Ovary (tissue), 7 donors: ENCODE measurements at regions not wholly inside any gene's neighbourhood (a gene's known extent, or its start where the extent isn't known, plus 50 kb on each side); places are given as distances from the start of the nearest gene placed in this dataset.
"Not testable (repeated sequence)": the region's sequence is repeated elsewhere in the genome, so short reads cannot be mapped to it uniquely, and the experiment has no call there.

ENCODE experiments used
- DNase-seq, 5 donors: peaks; one replicate each; pipeline ENCODE4 v3.0.0-alpha.2; 2019 to 2020
- H3K27ac ChIP-seq, 2 donors: fragments of 200-600 bp; one replicate each; pipeline versions ENCODE4 v1.5.1 to v1.8.0; 2019 to 2022
- H3K27me3 ChIP-seq: fragments of 200-600 bp; one replicate; pipeline ENCODE4 v1.8.0; 2022
- H3K36me3 ChIP-seq: fragments of 200-600 bp; sonication (generic); one replicate; pipeline ENCODE4 v1.5.1; 2019
- H3K4me1 ChIP-seq: one replicate; pipeline ENCODE4 v1.8.1; 2013; ENCODE audit warnings: mild to moderate bottlenecking, moderate library complexity; ENCODE audit not compliant: insufficient read depth
- H3K4me3 ChIP-seq: fragments of 200-600 bp; sonication (generic); one replicate; pipeline ENCODE4 v1.5.1; 2017
- H3K9me3 ChIP-seq, 2 donors: fragments of 200-600 bp in 1 of 2; sonication (generic) in 1 of 2; one replicate each; pipeline versions ENCODE4 v1.5.1 to v1.8.1; 2013 to 2019; ENCODE audit warnings: mild to moderate bottlenecking in 1 of 2, moderate library complexity in 1 of 2
- CTCF ChIP-seq, 3 donors: fragments of 450-650 bp in 2 of 3; fragments of 200-600 bp in 1 of 3; IDR thresholded peaks; one replicate each; pipeline versions ENCODE4 v1.5.1 to v1.8.0; 2016 to 2022; ENCODE audit warnings: antibody characterized with exemption in 3 of 3, mild to moderate bottlenecking in 1 of 3
- EP300 ChIP-seq: sonication (generic); formaldehyde crosslinking; IDR thresholded peaks from one replicate; pipeline ENCODE4 v1.6.1; 2017; ENCODE audit warnings: antibody characterized with exemption
- POLR2A ChIP-seq: fragments of 450-650 bp; IDR thresholded peaks from one replicate; pipeline ENCODE4 v1.6.1; 2017; ENCODE audit warnings: antibody characterized with exemption, mild to moderate bottlenecking, moderate library complexity
- WGBS, 3 donors: extraction: QIAGEN DNeasy Blood & Tissue Kit in 1 of 3; methylation state at CpG; one replicate each; pipeline versions ENCODE4 v1.1.5 to v1.1.7; 2013 to 2017; 5-methylcytosine and 5-hydroxymethylcytosine counted together
- intact Hi-C, 4 donors: fragments of 100-400 bp; cut with DNase I; formaldehyde crosslinking; loops; one replicate each; pipeline versions ENCODE4 v1.11.0 to v1.15.1; 2022 to 2023
- donor health status: DM: no; HTN: no; CAD: no; lungs with moderate emphysema.
- donor health status: DM: no; HTN: no; CAD: no.
- donor health status: Bipolar disorder and iron deficiency.
- donor health status: DM: no; HTN: no; CAD: no.
- donor health status: DM: yes; HTN: yes; CAD: no.

- WGBS, 3 donors: 35 to 67% (median 58%) methylated on average over 1 of the region's 1 CpG
- H3K4me3 ChIP-seq: no peak overlapping the region
- DNase-seq: no peak
- intact Hi-C loops: loop anchor here in 1 of 4 donors (10.0 kb wide), 1 partner anchor 252 kb away; no protein-coding TSS in a partner anchor
- no peaks in the 10 kb centered on the region for H3K9me3 ChIP-seq
- H3K27ac ChIP-seq: no peak overlapping the region
- no peaks in the 10 kb centered on the region for H3K27me3 ChIP-seq
- H3K36me3 ChIP-seq: no peaks in the 10 kb centered on the region
- no peaks in the 10 kb centered on the region for H3K4me1 ChIP-seq
- TF ChIP-seq EP300 (no peak), POLR2A (no peak), CTCF (IDR thresholded peaks at IDR 0.05) (no peak)
Observed at GRCh38 chrX:37922928-37923327, 75.6 kb upstream of the DYNLT3 start.

GRCh38 chrX:37925761-37926160 is 78.4 kb upstream of the DYNLT3 start:
- not testable (repeated sequence) for H3K27ac ChIP-seq, H3K9me3 ChIP-seq, H3K4me1 ChIP-seq, H3K27me3 ChIP-seq, H3K4me3 ChIP-seq, DNase-seq, H3K36me3 ChIP-seq
- WGBS, 3 donors: 70 to 80% (median 80%) methylated on average over 4 of the region's 4 CpGs
- intact Hi-C loops: loop anchor here in 2 of 4 donors (5.0 to 10.0 kb wide), 2 partner anchors 242 to 249 kb away; no protein-coding TSS in a partner anchor

- no peaks in the 10 kb centered on the region for H3K4me1 ChIP-seq
- no peaks in the 10 kb centered on the region for H3K36me3 ChIP-seq
- no peaks in the 10 kb centered on the region for H3K9me3 ChIP-seq
- H3K27ac ChIP-seq: no peak overlapping the region
- H3K27me3 ChIP-seq: no peaks in the 10 kb centered on the region
- 14 to 28% (median 16%) methylated on average over 2 of the region's 2 CpGs for WGBS, 3 donors
- intact Hi-C loops: loop anchor here in 2 of 4 donors (5.0 to 10.0 kb wide), 2 partner anchors 241 to 248 kb away; no protein-coding TSS in a partner anchor
- TF ChIP-seq CTCF (IDR thresholded peaks at IDR 0.05) (peak in 2 of 3 donors; percentile 18 to 43), EP300 (no peak)
- no peak for DNase-seq
- H3K4me3 ChIP-seq: no peak overlapping the region
Observed at GRCh38 chrX:37926700-37927099, 79.3 kb upstream of the DYNLT3 start.

- Histone ChIP-seq H3K27me3 (no peaks in the 10 kb centered on the region), H3K4me3 (no peak overlapping the region), H3K4me1 (no peaks in the 10 kb centered on the region), H3K9me3 (no peaks in the 10 kb centered on the region), H3K27ac (no peak overlapping the region), H3K36me3 (no peaks in the 10 kb centered on the region)
- no peak for TF ChIP-seq EP300
- TF ChIP-seq POLR2A: no peak
- TF ChIP-seq CTCF (IDR thresholded peaks at IDR 0.05): no peak
- no peak for DNase-seq
- intact Hi-C loops: no loop called here
- 72 to 78% (median 75%) methylated on average over 2 of the region's 2 CpGs for WGBS, 3 donors
Observed at GRCh38 chrX:37942170-37942569, 64.2 kb upstream of the SYTL5 start.

GRCh38 chrX:37943554-37944344 is 62.6 kb upstream of the SYTL5 start:
- H3K9me3 ChIP-seq: no peaks in the 10 kb centered on the region
- H3K4me1 ChIP-seq: no peaks in the 10 kb centered on the region
- no peak overlapping the region for H3K4me3 ChIP-seq
- H3K36me3 ChIP-seq: no peaks in the 10 kb centered on the region
- WGBS, 3 donors: 30 to 37% (median 36%) methylated on average over 6 of the region's 6 CpGs
- no peak overlapping the region for H3K27ac ChIP-seq
- DNase-seq: no peak
- TF ChIP-seq CTCF (IDR thresholded peaks at IDR 0.05): no peak
- TF ChIP-seq EP300: no peak
- TF ChIP-seq POLR2A: no peak
- intact Hi-C loops: no loop called here
- no peaks in the 10 kb centered on the region for H3K27me3 ChIP-seq
